ENCODE measurements at regions not wholly inside any gene's neighbourhood (a gene's known extent, or its start where the extent isn't known, plus 50 kb on each side); places are given as distances from the start of the nearest gene placed in this dataset.
"Not testable (repeated sequence)": the region's sequence is repeated elsewhere in the genome, so short reads cannot be mapped to it uniquely, and the experiment has no call there.

DNA sequence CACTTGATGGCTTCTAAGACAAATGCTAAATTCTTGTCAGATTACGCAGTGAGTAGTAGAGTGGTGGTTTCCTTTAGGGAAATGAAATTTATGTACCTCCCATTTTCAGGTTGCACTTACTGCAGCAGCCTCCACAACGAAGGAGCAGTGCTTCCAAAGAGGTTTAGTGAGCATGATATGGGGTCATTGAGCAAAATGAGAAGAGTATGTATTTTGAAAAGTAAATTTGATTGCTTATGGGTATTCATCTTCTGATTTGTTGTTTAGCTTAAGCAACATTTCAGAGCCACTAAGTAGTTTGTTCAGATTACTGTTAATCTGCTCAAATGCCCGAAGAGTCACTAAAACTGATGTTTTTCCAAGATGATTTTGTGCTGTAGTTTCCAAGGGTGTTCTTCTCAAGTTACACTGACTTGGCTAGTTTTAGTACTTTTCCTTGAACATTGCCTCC is 493.6 kb downstream of the PCNX1 start:
- peak; percentile 37 for DNase-seq

GRCh38 chr14:71402415-71402814 is 495.2 kb downstream of the PCNX1 start:
- DNase-seq = not testable (repeated sequence)

DNA sequence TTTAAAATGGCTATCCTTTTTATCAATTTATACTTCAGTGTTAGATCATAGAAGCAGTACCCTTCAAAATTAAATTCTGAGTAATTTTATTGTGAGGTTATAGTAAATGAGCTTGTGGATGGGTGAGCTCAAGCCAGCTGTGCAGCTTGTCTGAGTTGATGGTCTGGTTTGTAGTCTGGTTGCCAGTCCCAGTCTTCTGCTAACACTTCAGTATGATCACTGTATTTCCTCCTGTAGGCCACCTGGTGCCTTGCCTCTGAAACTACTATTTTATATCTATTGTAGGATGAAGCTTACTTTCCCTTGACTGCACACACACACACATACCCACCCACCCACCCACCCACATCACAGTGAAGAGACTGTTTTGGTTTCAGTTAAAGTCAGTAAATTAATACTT is 496.4 kb downstream of the PCNX1 start:
- DNase-seq = peak; percentile 22

GRCh38 chr14:71405676-71406075 is 498.4 kb downstream of the PCNX1 start:
- no peak for DNase-seq

DNA sequence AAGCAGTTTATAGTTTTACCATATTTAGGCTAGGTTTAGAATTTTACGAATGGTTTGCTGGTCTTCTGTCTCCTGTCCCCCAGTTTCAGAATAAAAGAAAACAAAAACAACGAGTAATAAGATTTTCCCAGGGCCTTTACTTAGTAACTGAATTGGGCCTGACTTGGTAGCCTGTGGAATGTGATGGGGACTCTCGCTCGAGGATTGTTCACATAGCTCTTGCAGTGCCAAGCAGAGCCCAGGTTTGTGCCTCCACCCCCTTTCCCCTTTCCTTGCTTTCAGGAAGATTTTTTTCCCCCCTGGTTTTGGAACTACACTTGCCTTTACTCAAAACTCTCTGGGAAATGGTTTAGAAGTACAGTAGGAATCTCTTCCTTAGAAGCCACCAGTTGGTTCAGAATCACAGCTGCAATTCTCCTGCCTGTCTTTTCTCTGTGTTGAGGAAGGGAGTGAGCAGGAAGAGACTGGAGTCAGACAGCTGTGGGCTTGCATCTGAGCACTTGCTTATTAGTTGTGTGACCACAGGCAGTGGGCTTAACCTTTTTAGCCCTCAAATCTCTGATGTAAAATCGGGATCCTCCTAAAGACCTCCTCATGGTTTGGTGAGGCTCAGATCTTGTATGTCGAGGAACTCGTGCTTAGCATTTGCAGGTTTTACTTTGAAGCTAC is 501.2 kb downstream of the PCNX1 start:
- no peak for DNase-seq

- no peak for DNase-seq
Measured at GRCh38 chr14:71410578-71411284, 503.5 kb downstream of the PCNX1 start.

- DNase-seq = no peak
Measured at GRCh38 chr14:71411285-71411595, 504.0 kb downstream of the PCNX1 start.

- DNase-seq = no peak
Measured at GRCh38 chr14:71411738-71412137, 504.5 kb downstream of the PCNX1 start.

GRCh38 chr14:71414631-71415403 is 507.6 kb downstream of the PCNX1 start:
- no peak for DNase-seq

DNA sequence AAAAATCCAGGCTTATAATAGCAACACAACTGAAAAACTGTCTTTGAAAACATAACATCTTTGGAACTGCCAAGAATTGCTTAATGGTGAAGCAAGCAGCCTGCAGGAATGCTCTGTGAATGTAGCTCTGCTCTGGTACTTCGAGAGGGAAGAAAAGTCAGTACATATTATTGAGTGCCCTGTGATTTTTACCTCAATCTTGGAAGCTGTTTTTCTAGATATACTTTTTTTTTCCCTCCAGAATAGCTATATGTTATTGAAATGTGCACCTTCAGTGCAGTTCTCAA is 508.1 kb downstream of the PCNX1 start:
- no peak for DNase-seq

DNA sequence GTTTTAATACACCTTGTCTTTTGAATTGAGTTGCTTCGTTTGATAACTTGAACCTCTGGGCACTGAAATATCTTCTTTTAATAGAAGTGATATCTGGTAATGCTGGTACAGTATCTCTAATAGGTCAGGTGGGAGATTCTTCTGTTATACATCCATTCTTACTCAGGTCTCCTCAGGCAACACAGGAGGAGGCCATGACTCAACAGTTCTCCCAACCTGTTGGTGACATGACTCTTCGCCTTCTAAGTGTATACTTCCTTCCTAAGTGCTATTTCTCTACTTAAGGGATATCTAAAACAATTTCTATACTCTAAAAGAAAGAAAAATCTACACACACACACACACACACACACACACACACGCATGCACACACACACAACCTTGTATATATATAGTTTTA is 509.1 kb downstream of the PCNX1 start:
- DNase-seq = no peak

GRCh38 chr14:71418532-71419245 is 511.4 kb downstream of the PCNX1 start:
- DNase-seq = no peak

- DNase-seq = no peak
Measured at GRCh38 chr14:71423481-71423880, 508.7 kb upstream of the RGS6 start.

DNA sequence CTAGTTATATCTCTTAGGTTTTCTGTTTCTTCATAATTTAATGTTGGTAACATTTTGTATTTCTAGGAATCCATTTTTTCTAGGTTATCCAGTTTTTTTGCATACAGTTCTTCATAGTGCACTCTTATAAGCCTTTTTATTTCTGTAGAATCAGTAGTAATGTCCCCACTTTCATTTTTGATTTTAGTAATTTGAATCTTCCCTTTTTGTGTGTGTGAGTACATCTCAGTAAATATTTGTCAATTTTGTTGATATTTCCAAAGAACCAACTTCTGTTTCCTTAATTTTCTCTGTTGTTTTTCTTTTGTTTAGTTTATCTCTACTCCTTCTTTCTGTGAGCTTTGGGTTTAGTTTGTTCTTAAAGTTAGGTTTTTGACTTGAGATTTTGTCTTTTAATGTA is 507.3 kb upstream of the RGS6 start:
- DNase-seq = no peak

GRCh38 chr14:71426001-71426400 is 506.2 kb upstream of the RGS6 start:
- DNase-seq = no peak

- no peak for DNase-seq
Measured at GRCh38 chr14:71429902-71430301, 502.3 kb upstream of the RGS6 start.

DNA sequence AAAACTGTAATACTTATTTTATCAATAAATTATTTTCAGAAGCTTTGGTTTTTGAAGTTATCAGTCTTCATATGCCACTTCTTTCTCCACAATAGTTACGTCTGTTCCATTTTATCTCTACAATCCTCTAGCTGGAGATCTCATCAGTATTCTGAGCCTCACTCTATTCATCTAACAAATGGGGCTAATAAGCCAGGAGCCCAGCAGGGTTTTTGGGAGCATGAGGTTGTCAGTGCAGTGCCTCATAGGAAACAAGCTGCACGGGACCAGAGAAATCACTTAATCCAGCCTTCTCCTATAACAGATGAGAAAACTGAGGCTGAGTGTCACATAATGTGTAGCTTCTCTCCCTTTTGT is 501.9 kb upstream of the RGS6 start:
- DNase-seq = no peak

GRCh38 chr14:71430678-71431376 is 501.4 kb upstream of the RGS6 start:
- DNase-seq = no peak

- DNase-seq = no peak
Measured at GRCh38 chr14:71432334-71433110, 499.7 kb upstream of the RGS6 start.

GRCh38 chr14:71433303-71433702 is 498.9 kb upstream of the RGS6 start:
- DNase-seq = no peak

DNA sequence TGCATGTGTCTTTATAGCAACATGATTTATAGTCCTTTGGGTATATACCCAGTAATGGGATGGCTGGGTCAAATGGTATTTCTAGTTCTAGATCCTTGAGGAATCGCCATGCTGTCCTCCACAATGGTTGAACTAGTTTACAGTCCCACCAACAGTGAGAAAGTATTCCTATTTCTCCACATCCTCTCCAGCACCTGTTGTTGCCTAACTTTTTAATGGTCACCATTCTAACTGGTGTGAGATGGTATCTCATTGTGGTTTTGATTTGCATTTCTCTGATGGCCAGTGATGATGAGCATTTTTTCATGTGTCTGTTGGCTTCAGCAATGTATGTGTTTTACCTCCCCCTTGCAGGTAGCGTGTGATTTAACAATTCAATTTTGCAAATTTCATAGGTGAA is 496.6 kb upstream of the RGS6 start:
- DNase-seq = not testable (repeated sequence)

GRCh38 chr14:71437870-71438269 is 494.4 kb upstream of the RGS6 start:
- no peak for DNase-seq
